Chondrocyte (in vitro differentiated cells): ENCODE measurements at regions not wholly inside any gene's neighbourhood (a gene's known extent, or its start where the extent isn't known, plus 50 kb on each side); places are given as distances from the start of the nearest gene placed in this dataset.
"Not testable (repeated sequence)": the region's sequence is repeated elsewhere in the genome, so short reads cannot be mapped to it uniquely, and the experiment has no call there.

Experiments
- DNase-seq: peaks from one replicate; pipeline ENCODE4 v3.0.0; 2021; ENCODE audit warnings: mixed read lengths, low spot score
- H3K27ac Mint-ChIP-seq: one replicate; pipeline ENCODE4 v1.8.0; 2021; ENCODE audit warnings: mild to moderate bottlenecking, moderate library complexity, mixed read lengths; ENCODE audit not compliant: unreplicated experiment
- H3K27me3 Mint-ChIP-seq: 2 replicates; pipeline ENCODE4 v1.8.0; 2021; ENCODE audit warnings: low read depth, mixed read lengths
- H3K36me3 Mint-ChIP-seq: 2 replicates; pipeline ENCODE4 v1.8.0; 2021; ENCODE audit warnings: low read depth, mixed read lengths
- H3K4me1 Mint-ChIP-seq: 2 replicates; pipeline ENCODE4 v1.8.0; 2021; ENCODE audit warnings: low read depth, mild to moderate bottlenecking, mixed read lengths
- H3K4me3 Mint-ChIP-seq: one replicate; pipeline ENCODE4 v1.8.0; 2021; ENCODE audit warnings: mild to moderate bottlenecking, moderate library complexity, mixed read lengths; ENCODE audit not compliant: unreplicated experiment
- H3K9me3 Mint-ChIP-seq: 2 replicates; pipeline ENCODE4 v1.8.0; 2021; ENCODE audit warnings: low read depth, mixed read lengths
- TF ChIP-seq, protein P1 (sequence below): fragments of 200-600 bp; sonication (generic); IDR thresholded peaks from 2 replicates; pipeline ENCODE4 v1.5.0; 2021; ENCODE audit warnings: antibody characterized with exemption, mild to moderate bottlenecking, moderate library complexity

DNA sequence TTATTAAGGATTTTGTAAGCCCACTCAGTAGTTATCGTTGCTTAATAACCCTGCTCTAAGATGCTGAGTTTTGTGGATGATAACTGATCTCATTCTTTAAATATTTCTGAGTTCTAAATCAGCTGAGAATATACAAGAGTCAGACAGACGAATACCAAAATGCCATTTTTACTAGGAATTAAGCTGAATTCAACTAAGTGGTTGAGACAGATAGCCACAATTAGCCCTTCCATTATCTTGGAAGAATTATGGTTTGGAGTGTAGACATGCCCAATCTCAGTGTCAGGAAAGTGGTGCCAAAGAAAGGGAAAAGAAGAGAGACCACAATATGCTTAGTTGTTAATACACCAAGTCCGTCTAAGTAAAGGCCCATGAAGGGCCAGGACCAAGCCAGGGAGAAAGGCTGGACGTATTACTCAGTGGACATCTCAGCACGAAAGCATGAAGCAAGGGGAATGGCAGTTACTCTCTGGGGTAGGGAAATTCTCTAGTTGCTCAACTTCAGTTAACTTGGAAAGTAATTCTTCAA is 58.6 kb downstream of the KCNA5 start:
- no peak for DNase-seq
- Mint-ChIP-seq H3K36me3 (no peaks in the 10 kb centered on the region), H3K9me3 (no peaks in the 10 kb centered on the region), H3K27me3 (peaks cover 11% of the 10 kb centered on the region), H3K27ac (no peak overlapping the region), H3K4me1 (peaks cover 7% of the 10 kb centered on the region), H3K4me3 (no peak overlapping the region)
- TF ChIP-seq, protein P1, sequence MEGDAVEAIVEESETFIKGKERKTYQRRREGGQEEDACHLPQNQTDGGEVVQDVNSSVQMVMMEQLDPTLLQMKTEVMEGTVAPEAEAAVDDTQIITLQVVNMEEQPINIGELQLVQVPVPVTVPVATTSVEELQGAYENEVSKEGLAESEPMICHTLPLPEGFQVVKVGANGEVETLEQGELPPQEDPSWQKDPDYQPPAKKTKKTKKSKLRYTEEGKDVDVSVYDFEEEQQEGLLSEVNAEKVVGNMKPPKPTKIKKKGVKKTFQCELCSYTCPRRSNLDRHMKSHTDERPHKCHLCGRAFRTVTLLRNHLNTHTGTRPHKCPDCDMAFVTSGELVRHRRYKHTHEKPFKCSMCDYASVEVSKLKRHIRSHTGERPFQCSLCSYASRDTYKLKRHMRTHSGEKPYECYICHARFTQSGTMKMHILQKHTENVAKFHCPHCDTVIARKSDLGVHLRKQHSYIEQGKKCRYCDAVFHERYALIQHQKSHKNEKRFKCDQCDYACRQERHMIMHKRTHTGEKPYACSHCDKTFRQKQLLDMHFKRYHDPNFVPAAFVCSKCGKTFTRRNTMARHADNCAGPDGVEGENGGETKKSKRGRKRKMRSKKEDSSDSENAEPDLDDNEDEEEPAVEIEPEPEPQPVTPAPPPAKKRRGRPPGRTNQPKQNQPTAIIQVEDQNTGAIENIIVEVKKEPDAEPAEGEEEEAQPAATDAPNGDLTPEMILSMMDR: no peak

DNA sequence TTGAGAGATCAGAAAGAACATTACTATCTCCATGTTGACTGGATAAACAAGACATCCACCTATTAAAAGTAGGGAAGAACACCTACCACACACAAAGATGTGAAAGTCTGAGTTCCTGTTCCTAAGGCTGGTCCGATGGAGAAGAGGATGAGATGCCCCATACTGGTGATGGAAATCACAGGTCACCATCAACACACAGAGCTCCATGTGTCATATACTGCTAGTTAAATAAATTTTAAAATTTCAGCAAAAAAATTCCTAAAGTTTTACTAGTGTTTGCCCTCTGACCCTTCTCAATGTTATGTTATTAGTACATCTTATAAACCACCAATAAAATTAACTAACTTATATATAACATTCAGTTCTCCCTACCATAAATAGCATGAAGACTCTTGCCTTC is 59.1 kb downstream of the KCNA5 start:
- peaks cover 11% of the 10 kb centered on the region for H3K27me3 Mint-ChIP-seq
- H3K4me3 Mint-ChIP-seq: no peak overlapping the region
- H3K4me1 Mint-ChIP-seq: peaks cover 7% of the 10 kb centered on the region
- TF ChIP-seq, protein P1: no peak
- DNase-seq: no peak
- no peaks in the 10 kb centered on the region for H3K36me3 Mint-ChIP-seq
- no peak overlapping the region for H3K27ac Mint-ChIP-seq
- no peaks in the 10 kb centered on the region for H3K9me3 Mint-ChIP-seq

DNA sequence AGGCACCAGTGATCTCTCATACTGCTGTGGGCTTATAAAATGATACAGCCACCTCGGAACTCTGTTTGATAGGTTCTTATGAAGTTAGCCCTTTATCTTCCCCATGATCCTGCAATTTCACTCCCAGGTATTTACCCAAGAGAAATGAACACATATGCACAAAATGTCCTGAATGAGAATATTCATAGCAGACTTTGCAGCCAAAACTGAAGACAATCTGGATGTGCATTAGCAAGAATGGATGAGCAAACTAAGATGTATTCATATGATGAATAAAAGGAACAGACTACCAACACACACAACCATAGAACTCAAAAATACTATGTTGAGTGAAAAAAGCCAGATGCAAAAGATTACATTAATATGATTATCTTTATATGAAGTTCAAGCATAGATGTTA is 66.7 kb downstream of the KCNA5 start:
- H3K9me3 Mint-ChIP-seq: no peaks in the 10 kb centered on the region
- no peaks in the 10 kb centered on the region for H3K36me3 Mint-ChIP-seq
- H3K27ac Mint-ChIP-seq: no peak overlapping the region
- DNase-seq: no peak
- H3K4me1 Mint-ChIP-seq: peaks cover 6% of the 10 kb centered on the region
- no peak overlapping the region for H3K4me3 Mint-ChIP-seq
- TF ChIP-seq, protein P1: no peak
- H3K27me3 Mint-ChIP-seq: peaks cover 31% of the 10 kb centered on the region

DNA sequence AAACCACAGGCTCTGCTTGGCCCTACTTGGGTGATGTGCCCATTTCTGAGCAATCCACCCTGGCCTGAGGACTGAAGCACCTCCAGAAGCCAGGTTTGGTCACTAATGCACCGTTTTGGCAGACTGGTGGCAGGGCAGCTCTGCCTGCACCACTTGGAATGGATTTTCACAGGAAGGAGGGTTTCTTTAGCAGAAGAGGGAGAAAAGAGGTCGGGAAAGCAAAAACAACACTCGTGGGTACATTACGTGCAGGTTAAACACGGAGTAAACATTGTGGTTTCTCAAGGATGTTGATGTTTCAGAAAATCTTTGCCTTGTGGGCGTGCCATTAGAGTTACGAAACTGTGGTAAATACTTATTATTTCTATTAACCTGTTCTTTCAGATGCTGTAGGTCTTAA is 70.8 kb downstream of the KCNA5 start:
- DNase-seq: no peak
- H3K27me3 Mint-ChIP-seq: peaks cover 19% of the 10 kb centered on the region
- peaks cover 6% of the 10 kb centered on the region for H3K4me1 Mint-ChIP-seq
- H3K36me3 Mint-ChIP-seq: no peaks in the 10 kb centered on the region
- H3K4me3 Mint-ChIP-seq: no peak overlapping the region
- TF ChIP-seq, protein P1: no peak
- H3K27ac Mint-ChIP-seq: no peak overlapping the region
- no peaks in the 10 kb centered on the region for H3K9me3 Mint-ChIP-seq

DNA sequence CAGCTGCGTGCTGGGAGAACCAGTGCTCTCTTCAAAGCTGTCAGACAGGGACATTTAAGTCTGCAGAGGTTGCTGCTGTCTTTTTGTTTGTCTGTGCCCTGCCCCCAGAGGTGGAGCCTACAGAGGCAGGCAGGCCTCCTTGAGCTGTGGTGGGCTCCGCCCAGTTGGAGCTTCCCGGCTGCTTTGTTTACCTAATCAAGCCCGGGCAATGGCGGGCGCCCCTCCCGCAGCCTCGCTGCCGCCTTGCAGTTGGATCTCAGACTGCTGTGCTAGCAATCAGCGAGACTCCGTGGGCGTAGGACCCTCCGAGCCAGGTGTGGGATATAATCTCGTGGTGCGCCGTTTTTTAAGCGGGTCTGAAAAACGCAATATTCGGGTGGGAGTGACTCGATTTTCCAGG is 78.1 kb downstream of the KCNA5 start:
- H3K27me3 Mint-ChIP-seq, H3K36me3 Mint-ChIP-seq, H3K27ac Mint-ChIP-seq, H3K4me1 Mint-ChIP-seq, H3K9me3 Mint-ChIP-seq, H3K4me3 Mint-ChIP-seq, DNase-seq: not testable (repeated sequence)

DNA sequence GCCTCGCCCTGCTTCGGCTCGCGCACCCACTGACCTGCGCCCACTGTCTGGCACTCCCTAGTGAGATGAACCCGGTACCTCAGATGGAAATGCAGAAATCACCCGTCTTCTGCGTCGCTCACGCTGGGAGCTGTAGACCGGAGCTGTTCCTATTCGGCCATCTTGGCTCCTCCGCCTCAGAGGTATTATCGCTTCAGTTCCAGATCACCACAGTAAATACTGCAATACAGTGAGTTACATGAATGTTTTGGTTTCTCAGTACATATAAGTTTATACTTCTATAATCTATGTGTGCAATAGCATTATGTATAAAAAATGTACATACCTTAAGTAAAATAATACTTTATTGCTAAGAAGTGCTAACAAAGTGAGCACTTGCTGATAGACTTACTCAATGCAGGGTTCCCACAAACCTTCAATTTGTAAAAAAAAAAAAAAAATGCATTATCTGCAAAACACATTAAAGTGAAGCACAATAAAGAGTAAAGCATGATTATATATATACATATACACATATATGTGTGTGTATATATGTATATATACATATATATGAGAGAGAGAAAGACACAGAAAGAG is 78.7 kb downstream of the KCNA5 start:
- not testable (repeated sequence) for H3K4me3 Mint-ChIP-seq, H3K9me3 Mint-ChIP-seq, H3K4me1 Mint-ChIP-seq, H3K36me3 Mint-ChIP-seq, H3K27me3 Mint-ChIP-seq, H3K27ac Mint-ChIP-seq, DNase-seq
